Daoy (cell line): ENCODE measurements at regions not wholly inside any gene's neighbourhood (a gene's known extent, or its start where the extent isn't known, plus 50 kb on each side); places are given as distances from the start of the nearest gene placed in this dataset.
"Not testable (repeated sequence)": the region's sequence is repeated elsewhere in the genome, so short reads cannot be mapped to it uniquely, and the experiment has no call there.

Experiments
- DNase-seq: peaks from one replicate; pipeline ENCODE4 v3.0.0-alpha.2; 2015; ENCODE audit warnings: low read depth

DNA sequence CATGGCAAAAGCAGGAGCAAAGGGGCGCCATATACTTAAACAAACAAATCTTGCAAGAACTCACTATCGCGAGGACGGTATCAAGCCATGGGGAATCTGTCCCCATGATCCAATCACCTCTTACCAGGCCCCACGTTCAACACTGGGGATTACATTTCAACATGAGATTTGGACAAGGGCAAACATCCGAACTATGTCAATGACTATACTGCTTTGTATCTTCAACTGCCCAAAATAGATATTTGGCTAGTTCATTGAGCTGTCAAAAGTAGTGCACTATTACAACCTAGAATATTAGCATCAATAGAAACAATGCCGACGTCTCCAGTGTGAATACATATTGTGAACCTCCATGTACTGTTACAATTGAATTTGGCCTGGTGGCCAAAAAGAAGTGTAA, 760.4 kb downstream of the MCTP2 start:
- no peak for DNase-seq

DNA sequence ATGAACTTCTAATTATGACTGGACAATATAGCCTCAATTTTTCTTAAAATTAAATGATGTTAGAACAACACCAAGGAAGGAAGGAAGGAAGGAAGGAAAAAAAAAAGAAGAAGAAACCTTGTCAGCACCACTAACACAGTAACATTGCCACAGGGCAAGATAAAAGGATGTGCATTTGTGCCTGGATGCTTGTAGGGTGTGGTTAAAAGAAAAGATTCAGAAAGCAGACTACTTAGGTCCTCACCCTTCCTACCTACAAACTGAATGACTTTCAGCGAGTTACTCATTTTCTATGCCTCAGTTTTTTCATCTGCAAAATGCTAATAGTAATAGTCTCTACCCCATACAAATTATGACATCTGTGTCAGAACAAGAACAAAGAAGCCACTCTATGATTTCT, 778.3 kb downstream of the MCTP2 start:
- DNase-seq = no peak

DNA sequence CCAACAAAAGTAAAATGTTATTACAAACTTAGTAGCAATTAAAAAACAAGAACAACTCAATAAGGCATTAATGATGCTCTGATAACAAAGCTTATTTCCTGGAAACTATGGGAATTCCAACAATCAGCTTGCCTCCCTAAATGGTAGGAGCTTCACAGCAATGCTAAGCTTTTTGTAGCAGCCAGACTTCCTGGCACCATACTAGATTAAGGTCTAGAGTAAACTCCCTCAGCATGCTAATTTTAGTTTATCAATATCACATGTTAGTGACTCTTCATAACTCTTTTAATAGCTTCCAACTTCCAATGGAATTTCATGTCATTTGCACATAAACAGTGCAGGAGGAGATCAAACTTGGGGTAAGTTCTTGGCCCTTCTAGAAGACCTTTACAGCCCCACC, 782.0 kb downstream of the MCTP2 start:
- no peak for DNase-seq

DNA sequence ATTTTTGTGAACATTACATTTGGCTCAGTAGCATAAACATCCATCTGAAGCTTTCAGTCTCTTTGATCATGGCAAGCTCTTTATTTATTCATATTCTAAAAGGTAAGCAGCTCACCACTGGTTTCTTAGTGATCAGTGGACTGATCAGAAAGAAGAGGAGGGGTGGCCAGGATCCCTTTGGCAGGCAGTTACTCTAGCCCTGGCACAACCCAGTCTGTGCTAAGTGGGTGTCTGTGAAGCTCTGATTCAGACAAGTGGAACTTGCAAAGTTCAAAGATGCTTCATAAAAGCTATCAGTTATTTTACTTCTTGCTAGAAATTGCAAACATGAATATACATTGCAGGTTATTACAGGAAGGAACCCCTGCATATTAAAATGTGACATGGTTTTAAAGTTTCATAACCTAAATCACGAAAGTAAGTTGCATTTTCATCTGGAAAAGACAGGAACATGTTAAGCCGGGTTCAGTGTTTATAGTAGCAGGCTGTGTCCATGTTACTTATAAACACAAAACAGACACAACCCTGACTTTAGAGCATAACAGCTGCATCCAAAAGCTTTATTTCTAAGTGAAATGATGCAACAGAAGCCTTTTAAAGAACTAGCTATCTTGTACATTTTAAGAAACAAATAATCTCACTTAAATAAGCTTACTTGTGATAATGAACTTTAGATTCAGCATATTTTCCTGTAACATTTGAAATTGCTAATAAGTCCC, 785.3 kb downstream of the MCTP2 start:
- DNase-seq = no peak

DNA sequence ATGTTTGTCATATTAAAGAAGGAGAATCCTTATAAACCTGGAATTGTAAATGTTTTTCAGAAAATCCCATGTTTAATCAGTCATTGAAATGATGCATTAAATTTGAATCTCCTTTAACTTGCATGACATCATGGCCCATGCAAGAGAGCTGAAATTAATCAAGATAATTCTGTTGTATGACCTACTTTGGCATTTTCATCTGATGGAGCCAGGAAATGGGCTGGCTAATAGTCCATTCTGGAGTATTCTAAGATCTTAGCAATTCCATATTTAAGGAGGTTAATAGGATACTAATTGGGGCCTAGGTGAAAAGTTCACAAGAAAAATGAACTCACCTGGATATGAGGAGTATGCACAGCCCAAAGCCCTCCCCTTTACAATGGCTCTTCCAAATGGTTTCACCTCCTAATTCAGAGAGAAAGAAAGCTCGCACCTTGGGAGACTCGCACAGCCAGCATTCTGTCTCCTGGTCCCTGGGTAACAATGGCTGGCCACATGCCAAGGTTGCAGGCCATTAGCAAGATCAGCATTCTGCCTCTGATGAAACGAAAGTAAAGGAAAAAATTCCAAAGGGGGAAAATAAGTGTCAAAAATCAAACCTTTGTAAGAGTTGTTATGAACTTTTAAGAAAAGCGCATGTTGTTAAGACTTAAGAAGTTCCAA, 786.4 kb downstream of the MCTP2 start:
- DNase-seq = peak; percentile 81

DNA sequence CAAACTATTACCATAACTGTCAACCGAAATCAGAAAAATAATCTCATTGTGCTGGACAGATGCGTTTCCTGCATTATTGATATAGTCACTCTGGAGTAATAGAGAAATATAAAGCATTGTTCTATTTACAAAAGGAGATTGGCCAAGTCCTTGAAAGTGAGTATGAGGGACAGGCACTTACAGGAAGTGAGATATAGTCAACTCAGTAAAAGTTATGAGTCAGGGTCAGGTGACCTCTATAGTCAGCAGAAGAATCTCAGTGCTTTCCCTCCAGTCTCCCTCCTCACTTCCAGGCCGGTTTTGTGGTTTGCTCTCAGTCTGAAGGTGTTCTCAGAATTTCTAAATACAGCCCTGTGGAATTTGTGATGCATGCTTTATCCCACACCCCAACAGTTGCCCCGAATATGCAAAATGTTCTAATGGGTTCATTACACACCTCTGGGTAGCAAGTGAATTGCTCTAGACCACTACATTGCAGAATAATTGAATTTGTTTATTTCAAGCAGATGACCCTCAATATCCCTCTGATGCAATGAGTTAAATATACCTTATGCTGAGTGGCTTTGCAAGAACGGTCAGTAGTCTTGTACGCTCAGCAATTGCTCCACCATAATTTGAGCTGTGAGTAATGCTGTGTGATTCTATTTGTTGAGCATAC, 787.7 kb downstream of the MCTP2 start:
- peak; percentile 82 for DNase-seq

DNA sequence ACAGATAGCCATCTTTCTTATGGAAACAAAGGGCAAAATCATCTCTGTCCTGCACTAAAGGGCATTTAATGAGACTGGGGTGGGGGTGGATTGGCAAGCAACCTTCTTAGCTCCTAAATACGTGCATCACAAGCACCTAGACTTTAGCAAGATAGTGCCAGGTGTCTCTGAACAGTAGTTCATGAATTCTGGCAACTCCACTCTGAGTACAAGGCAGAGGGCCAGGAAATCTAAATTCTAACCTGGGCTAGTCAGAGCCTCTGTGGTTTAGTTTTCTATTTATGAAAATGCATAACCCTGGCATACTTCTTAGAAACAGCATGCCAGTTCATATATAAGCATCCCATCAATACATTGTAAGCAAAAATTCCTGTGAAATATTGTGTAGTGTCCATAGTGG, 788.5 kb downstream of the MCTP2 start:
- DNase-seq = no peak

DNA sequence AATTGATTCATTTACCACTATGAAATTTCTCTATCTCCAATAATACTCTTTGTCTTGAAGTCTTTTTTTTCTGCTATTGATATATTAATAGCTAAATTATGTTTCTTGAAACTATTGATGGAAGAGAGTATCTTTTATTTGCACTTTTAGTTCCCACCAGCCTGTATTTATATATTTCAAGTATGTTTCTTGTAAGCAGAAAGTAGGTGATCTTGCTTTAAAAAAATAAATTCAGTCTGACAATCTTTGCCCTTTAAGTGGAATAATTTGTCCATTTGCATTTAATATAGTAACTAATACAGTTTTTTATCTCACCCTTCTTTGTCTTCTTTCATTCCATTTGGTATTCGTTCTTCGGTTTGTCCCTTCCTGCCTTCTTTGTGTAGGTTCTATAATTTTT, 790.5 kb downstream of the MCTP2 start:
- no peak for DNase-seq

DNA sequence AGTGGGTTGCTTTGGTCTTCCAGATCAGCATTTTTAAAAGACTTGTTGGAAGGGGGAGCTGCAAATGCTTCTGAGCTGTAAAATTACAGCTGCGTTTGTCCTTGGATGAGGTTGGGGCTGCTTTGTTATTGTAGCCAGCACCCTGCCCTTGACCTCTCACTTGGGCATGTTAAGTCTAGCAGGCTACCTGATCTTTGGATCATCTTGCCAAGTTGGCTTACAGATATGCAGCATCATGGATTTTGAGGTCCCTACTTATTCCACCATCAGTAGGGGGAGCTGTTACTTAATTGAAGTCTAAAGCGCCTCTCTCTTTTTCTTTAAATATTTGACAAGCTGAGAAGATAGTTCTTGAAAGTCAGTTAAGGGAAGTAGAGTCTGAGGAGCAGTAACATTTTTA, 793.0 kb downstream of the MCTP2 start:
- DNase-seq = no peak

DNA sequence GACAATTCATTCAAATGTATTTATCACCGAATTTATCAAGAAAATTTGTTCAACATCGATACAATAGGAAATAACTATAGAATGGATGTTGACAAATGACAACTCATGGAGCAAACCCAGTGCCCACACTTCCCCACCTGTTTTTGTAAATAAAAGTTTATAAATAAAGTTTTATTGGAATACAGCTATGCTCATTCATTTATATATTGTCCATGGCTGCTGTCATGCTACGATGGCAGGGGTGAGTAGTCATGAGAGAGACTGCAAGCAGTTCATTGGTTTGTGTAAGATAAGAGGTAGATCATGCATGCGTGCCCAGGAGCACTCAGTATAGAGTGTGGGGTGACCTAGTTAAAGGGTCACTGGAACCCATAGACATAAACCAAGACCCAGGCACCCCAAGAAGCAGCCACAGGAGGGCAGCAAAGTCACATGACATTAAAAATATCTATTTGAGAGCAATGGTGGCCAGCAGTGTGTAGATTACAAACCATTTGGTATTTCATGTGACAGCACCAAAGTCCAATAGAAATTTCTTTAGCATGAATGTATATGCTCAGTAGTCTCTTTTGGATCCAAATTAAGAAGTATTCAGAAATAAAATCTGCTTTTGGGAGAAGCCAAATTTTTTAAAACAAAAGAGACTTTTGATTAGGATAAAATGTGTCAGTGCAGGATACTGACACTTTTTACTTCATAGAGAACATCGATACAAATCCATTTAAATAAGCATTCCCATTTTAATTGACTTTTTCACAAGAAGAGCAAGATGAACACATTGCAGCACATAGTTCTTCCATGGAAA, 794.8 kb downstream of the MCTP2 start:
- peak; percentile 66 for DNase-seq

DNA sequence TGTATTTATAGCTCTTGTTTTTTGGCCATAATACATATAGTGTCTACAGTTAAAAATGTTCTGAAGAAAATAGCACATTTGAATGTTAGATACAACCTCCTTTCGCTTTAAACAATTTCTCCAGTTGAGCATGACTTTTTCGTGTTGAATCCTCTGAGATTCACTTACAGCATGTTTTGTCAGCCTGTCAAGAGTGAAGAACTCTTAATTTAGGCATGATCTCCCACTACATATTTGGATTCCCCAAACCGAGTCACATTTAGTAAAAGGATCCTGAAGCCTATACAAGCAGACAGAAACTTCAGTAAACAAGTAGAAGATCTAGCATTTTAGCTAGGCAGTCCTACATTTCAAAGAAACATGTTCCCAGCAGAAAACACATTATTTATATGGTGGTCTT, 796.6 kb downstream of the MCTP2 start:
- no peak for DNase-seq

DNA sequence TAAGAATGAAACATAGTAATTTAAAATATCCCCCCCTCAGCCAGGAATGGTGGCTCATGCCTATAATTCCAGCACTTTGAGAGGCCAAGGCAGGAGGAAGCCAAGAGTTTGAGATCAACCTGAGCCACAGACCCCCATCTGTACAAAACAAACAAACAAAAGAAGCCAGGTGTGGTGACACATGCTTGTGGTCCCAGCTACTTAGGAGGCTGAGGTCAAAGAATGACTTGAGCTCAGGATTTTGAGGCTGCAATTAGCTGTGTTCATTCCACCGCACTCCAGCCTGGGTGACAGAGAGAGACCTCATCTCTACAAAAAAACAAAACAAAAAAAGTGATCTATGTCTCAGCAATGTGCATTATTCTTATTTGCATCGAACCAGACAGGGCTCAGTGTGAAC, 800.8 kb downstream of the MCTP2 start:
- peak; percentile 89 for DNase-seq

DNA sequence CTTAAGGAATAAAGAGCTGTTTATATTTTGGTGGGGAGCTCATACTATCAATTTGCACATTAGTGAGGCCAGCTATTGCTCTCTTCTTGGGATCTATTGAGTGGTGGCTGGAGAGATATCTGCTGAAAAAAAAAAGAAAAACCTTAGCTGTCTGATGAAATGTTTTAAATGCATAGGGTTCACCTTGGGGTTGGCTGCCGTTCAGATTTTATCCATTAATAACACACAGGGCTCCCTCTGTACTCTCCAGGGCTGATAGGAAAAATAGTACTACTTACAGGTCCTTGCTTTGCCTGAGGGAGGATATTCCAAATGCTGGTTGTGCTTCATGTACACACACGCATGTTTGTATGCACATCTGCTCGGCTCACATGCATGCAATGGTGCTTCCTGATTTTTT, 803.7 kb downstream of the MCTP2 start:
- no peak for DNase-seq

DNA sequence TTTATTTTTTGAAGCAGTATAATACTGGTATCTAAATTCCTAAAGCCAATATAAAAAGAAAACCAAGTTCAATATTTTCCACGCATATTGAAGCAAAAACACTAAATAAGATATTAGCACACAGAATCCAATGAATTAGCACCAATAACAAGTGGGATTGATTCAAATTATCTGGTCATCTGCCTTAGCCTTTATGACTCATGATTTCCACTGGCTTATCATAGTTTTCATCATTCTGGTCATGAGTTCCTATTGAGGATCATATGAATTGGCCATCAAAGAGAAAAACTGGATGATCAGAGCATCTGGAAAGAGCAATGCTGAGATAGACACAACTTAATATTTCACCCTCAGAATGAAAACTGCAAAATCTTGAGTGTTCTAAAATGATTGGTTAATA, 809.9 kb downstream of the MCTP2 start:
- DNase-seq = no peak

DNA sequence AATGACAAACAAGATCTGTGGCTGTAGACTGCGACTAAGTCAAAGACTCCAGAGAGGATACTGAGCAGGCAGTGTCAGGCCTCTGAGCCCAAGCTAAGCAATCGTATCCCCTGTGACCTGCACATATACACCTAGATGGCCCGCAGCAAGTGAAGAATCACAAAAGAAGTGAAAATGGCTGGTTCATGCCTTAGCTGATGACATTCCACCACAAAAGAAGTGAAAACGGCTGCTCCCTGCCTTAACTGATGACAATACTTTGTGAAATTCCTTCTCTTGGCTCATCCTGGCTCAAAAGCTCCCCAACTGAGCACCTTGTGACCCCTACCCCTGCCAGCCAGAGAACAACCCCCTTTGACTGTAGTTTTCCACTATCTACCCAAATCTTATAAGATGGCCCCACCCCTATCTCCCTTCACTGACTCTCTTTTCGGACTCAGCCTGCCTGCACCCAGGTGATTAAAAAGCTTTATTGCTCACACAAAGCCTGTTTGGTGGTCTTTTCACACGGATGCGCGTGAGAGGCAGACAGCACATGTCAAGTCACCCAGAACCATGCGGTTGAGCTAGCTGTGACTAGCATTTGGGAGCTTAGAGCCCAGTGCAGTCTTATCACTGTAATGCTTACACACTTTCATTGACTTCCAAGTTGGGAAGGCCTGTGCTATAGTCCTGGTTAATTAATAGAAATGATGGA, 812.0 kb downstream of the MCTP2 start:
- not testable (repeated sequence) for DNase-seq

DNA sequence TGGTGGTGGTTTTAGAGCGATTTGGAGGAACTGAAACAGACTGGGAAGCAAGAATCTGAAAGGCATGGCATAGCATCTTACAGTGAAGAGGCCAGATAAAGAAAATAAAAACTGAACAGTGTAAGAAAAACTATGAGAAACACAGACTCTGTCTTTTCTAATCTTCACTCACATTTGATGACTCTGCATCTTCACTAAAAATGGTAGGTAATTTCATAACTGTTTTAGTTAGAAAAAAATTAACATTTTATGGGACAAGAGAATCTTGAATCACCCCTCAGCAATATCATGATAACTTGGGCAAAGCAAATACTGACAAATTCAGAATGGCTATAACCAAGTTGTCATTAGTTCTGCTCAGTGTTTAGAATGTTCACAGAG, 812.6 kb downstream of the MCTP2 start:
- no peak for DNase-seq

DNA sequence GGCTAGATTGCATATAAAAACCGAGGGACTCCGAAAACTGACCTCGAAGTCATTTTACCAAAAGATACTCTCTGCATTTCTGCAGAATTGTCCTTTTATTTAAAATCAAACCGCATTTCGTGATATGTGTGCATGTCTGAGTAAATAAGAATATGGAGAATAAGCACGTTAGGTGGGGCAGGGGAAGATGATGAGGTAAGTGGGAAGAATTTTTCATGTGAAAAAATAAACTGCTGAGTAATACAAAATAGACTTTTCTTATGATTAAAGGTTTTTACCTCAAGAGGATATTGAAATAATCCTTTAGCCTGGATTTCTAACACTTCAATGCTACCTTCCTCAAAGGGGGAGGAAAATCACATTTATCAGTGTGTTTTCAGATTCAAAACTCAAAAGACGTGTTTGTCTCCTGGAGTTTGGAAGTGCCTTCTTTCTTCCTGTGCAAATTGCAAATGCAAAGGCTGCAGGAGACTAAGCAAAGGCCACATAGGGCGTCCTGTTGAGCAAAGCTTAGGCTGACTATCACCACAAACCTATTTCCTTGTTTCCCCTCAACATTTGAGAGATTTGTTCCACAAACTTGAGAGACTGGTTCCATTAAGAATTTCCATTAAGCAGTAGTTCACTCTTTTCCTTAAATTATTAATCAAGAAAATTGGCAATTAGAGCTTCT, 813.5 kb downstream of the MCTP2 start:
- DNase-seq = no peak

DNA sequence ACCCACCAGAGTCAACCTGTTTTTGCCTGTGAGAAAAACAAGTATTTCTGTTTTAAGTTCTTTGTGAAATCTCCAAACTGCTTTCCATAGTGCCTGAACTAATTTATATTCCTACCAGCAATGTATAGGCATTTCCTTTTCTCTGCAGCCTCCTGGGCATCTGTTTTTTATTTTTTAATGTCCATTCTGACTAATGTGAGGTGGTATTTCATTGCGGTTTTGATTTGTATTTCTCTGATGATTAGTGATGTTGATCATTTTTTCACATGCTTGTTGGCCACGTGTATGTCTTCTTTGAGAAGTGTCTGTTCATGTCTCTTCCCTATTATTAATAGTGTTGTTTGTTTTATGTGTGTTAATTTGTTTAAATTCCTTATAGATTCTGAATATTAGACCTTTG, 820.5 kb downstream of the MCTP2 start:
- no peak for DNase-seq

DNA sequence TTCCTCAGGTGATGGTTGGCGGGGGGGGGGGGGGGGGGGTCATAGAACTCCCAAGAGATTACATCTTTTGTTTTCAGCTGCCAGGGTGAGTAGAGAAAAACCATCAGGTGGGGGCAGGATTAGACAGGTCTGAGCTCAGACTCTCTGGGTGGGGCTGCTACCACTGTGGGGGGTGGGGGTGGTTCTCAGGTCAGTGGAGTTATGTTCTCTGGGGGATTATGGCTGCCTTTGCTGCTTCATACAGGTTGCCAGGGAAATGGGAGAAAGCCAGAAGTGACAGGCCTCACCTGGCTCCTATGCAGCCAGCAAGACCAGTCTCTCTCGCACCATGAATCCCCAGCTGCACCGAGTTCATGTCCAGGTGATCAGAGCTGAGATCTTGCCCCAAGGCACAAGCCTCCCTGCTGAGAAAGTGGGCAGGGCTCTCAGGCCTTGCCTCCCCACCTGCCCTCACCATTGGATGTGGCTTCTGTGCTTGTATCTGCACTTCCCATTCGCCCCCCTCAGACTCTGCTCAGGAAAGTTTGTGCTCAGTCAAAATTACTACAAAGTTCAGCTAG, 828.1 kb downstream of the MCTP2 start:
- no peak for DNase-seq

DNA sequence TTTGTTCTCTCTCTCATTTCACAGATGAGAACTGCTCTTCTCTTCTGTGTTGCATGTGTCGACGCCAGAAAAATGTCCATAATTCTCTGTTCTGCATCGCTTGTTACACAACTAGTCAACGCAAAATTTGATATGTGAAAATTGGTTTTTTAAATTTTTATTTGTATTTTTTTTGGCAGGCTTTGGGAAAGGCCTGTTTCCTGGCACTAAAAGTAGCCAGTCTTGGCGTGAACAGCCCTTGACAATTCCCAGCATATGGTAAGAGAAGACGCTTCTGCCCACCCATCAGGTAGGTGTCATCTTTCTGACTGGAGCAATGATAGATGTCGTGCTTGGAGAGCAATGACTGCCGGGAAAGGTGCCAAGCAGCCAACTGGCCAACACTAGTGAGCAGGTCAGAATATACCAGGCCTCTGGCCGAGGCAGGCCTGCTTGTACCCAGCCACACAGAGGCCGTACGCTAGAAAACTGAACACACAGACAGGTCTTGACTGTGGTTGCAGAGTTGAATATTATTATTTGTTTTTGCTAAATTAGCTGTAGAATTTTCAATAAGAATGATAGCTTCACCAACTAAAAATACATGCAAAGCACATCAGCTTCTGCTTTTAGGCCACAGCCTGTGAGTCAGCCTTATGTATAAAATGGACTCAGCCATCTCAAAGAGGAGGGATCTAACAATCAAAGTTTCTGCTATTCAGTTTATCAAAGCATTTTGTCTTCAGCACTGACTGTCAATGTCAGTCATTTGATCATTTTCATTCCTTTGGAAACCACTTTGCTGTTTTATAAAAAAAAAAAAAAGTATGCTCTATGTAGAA, 837.5 kb downstream of the MCTP2 start:
- no peak for DNase-seq
